WI38 (cell line): ENCODE measurements at regions not wholly inside any gene's neighbourhood (a gene's known extent, or its start where the extent isn't known, plus 50 kb on each side); places are given as distances from the start of the nearest gene placed in this dataset.
"Not testable (repeated sequence)": the region's sequence is repeated elsewhere in the genome, so short reads cannot be mapped to it uniquely, and the experiment has no call there.

Source experiments
- H3K4me3 ChIP-seq: 2 replicates; pipeline ENCODE4 v1.5.1; 2011; ENCODE audit warnings: low read depth, mild to moderate bottlenecking, control low read depth, low read length
- CTCF ChIP-seq: IDR thresholded peaks from 2 replicates; pipeline ENCODE4 v1.5.1; 2012; ENCODE audit warnings: low read depth, mild to moderate bottlenecking, control low read depth, low read length

GRCh38 chr21:14748662-14749061 is 202.5 kb upstream of the SAMSN1 start:
- no peak for TF ChIP-seq CTCF
- no peak overlapping the region for H3K4me3 ChIP-seq

GRCh38 chr21:14744368-14744767 is 198.3 kb upstream of the SAMSN1 start:
- no peak for TF ChIP-seq CTCF
- no peak overlapping the region for H3K4me3 ChIP-seq

DNA sequence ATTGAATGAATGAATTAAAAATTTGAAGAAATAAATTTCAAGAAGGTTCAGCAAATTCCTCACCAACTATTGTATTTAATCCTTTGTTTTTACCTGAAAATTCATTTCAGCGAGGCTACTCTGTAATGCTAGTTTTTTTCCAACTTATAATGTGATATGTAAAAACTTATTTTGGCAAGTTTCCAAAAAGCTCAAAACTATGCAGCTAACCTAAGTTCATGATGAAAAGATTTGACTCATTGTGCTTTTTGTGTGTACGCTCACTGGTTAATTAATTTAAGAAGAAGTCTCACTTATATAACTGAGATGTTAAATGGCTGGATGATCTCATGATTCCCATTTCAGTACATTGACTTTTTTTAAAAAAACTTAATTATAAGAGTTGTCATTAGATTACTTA is 196.0 kb upstream of the SAMSN1 start:
- no peak overlapping the region for H3K4me3 ChIP-seq
- TF ChIP-seq CTCF = no peak

- H3K4me3 ChIP-seq = no peak overlapping the region
- TF ChIP-seq CTCF = no peak
These were observed 195.1 kb upstream of the SAMSN1 start for GRCh38 chr21:14741256-14741655.

- H3K4me3 ChIP-seq = no peak overlapping the region
These were observed 194.6 kb upstream of the SAMSN1 start for GRCh38 chr21:14740692-14741091.

DNA sequence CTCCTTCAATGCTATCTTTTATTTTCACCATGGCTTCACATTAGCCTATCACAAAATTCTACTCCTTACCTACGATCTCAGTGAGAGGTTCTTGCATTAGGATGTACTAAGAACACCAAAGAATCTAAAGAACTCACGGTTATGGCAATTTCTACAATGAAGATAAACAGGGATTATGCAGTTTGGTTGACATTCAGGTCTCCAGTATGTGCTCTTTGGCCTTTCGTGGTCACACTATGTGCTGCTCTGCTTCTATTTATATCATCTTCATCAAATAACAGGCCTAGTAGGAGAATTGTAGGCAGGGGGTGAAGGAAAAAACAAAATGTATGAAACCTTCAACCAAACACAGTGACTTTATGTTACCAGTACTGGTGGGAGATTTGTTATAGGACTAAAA is 194.0 kb upstream of the SAMSN1 start:
- H3K4me3 ChIP-seq = no peak overlapping the region
- TF ChIP-seq CTCF = no peak

More at GRCh38 chr21:14740692-14741091, 194.6 kb upstream of the SAMSN1 start:
- no peak for TF ChIP-seq CTCF

- no peak for TF ChIP-seq CTCF
- H3K4me3 ChIP-seq = no peak overlapping the region
These were observed 193.5 kb upstream of the SAMSN1 start for GRCh38 chr21:14739590-14739989.

DNA sequence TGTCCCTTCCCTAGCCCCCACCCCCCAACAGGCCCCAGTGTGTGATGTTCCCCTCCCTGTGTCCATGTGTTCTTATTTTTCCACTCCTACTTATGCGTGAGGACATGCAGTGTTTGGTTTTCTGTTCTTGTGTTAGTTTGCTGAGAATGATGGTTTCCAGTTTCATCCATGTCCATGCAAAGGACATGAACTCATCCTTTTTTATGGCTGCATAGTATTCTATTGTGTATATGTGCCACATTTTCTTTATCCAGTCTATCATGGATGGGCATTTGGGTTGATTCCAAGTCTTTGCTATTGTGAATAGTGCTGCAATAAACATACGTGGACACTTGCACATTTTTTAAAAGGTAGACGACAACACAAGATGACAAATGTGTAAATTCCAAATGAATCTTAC is 192.5 kb upstream of the SAMSN1 start:
- not testable (repeated sequence) for H3K4me3 ChIP-seq
